MM.1S (cell line): ENCODE measurements at regions not wholly inside any gene's neighbourhood (a gene's known extent, or its start where the extent isn't known, plus 50 kb on each side); places are given as distances from the start of the nearest gene placed in this dataset.

Experiments used
- DNase-seq: peaks from one replicate; pipeline ENCODE4 v3.0.0-alpha.2; 2015
- H2AFZ ChIP-seq: fragments of 300-600 bp; sonication (generic); 2 replicates; pipeline ENCODE4 v1.6.0; 2016; ENCODE audit warnings: antibody characterized with exemption, low read length
- H3F3A ChIP-seq: fragments of 300-600 bp; sonication (generic); 2 replicates; pipeline ENCODE4 v1.6.1; 2016; ENCODE audit warnings: mild to moderate bottlenecking, antibody characterized with exemption, low read length, moderate library complexity, mixed read lengths; ENCODE audit not compliant: insufficient read depth
- H3K27ac ChIP-seq: fragments of 300-600 bp; sonication (generic); 2 replicates; pipeline ENCODE4 v1.5.1; 2016; ENCODE audit warnings: mild to moderate bottlenecking, low read length
- H3K27me3 ChIP-seq: fragments of 300-600 bp; sonication (generic); replicated peaks from 2 replicates; pipeline ENCODE4 v1.6.0; 2016; ENCODE audit warnings: low read length; ENCODE audit not compliant: insufficient read depth
- H3K36me3 ChIP-seq: fragments of 300-600 bp; sonication (generic); replicated peaks from 2 replicates; pipeline ENCODE4 v1.6.1; 2016; ENCODE audit warnings: mild to moderate bottlenecking, low read length, mixed read lengths; ENCODE audit not compliant: insufficient read depth
- H3K4me1 ChIP-seq: fragments of 300-600 bp; sonication (generic); 2 replicates; pipeline ENCODE4 v1.6.1; 2016; ENCODE audit warnings: low read length, mixed read lengths
- H3K4me2 ChIP-seq: fragments of 300-600 bp; sonication (generic); 2 replicates; pipeline ENCODE4 v1.6.0; 2016; ENCODE audit warnings: low read depth, low read length
- H3K4me3 ChIP-seq: fragments of 300-600 bp; sonication (generic); 2 replicates; pipeline ENCODE4 v1.5.1; 2016; ENCODE audit warnings: low read length, mixed read lengths
- H3K79me2 ChIP-seq: fragments of 300-600 bp; sonication (generic); 2 replicates; pipeline ENCODE4 v1.6.1; 2016; ENCODE audit warnings: mixed run types, low read length, mixed read lengths
- H3K9ac ChIP-seq: fragments of 300-600 bp; sonication (generic); 2 replicates; pipeline ENCODE4 v1.6.1; 2016; ENCODE audit warnings: low read length, mixed read lengths
- H3K9me2 ChIP-seq: fragments of 300-600 bp; sonication (generic); replicated peaks from 2 replicates; pipeline ENCODE4 v1.6.1; 2016; ENCODE audit warnings: mild to moderate bottlenecking, low read length, mixed read lengths; ENCODE audit not compliant: insufficient read depth
- H3K9me3 ChIP-seq: fragments of 300-600 bp; sonication (generic); replicated peaks from 2 replicates; pipeline ENCODE4 v1.6.1; 2016; ENCODE audit warnings: mild to moderate bottlenecking, low read length, mixed read lengths; ENCODE audit not compliant: insufficient read depth
- H4K20me1 ChIP-seq: fragments of 300-600 bp; sonication (generic); 2 replicates; pipeline ENCODE4 v1.6.1; 2016; ENCODE audit warnings: mild to moderate bottlenecking, low read length, moderate library complexity, mixed read lengths; ENCODE audit not compliant: insufficient read depth
- CTCF ChIP-seq: fragments of 300-600 bp; sonication (generic); IDR thresholded peaks from 2 replicates; pipeline ENCODE4 v1.5.1; 2016; ENCODE audit warnings: antibody characterized with exemption, low read length, mixed read lengths
- EZH2 ChIP-seq: fragments of 300-600 bp; sonication (generic); optimal IDR thresholded peaks from 2 replicates; pipeline ENCODE3; 2017; ENCODE audit warnings: low read depth, mild to moderate bottlenecking, antibody characterized with exemption, low read length, mixed read lengths
- EZH2phosphoT487 ChIP-seq: fragments of 300-600 bp; sonication (generic); IDR thresholded peaks from 2 replicates; pipeline ENCODE4 v1.6.1; 2018; ENCODE audit warnings: antibody characterized with exemption, low read length

- H3K27ac ChIP-seq = no peak overlapping the region
- H4K20me1 ChIP-seq = no peaks in the 10 kb centered on the region
- no peaks in the 10 kb centered on the region for H3K9me2 ChIP-seq
- H3K27me3 ChIP-seq = no peaks in the 10 kb centered on the region
- H3K36me3 ChIP-seq = no peaks in the 10 kb centered on the region
- H3K4me3 ChIP-seq = no peak overlapping the region
- H2AFZ ChIP-seq = no peak overlapping the region
- no peak for TF ChIP-seq CTCF
- no peak for TF ChIP-seq EZH2phosphoT487
- TF ChIP-seq EZH2 = no peak
- H3K79me2 ChIP-seq = no peaks in the 10 kb centered on the region
- H3K4me2 ChIP-seq = no peak overlapping the region
- H3K9ac ChIP-seq = no peak overlapping the region
- no peak for DNase-seq
- no peaks in the 10 kb centered on the region for H3K9me3 ChIP-seq
- H3F3A ChIP-seq = no peaks in the 10 kb centered on the region
- H3K4me1 ChIP-seq = no peaks in the 10 kb centered on the region
Observed at GRCh38 chr15:98541519-98541918, 106.8 kb upstream of the IGF1R start.

- Histone ChIP-seq H3K9ac (no peak overlapping the region), H3K4me2 (no peak overlapping the region), H3K9me3 (no peaks in the 10 kb centered on the region), H3K79me2 (no peaks in the 10 kb centered on the region), H3F3A (no peaks in the 10 kb centered on the region), H3K9me2 (no peaks in the 10 kb centered on the region), H3K36me3 (no peaks in the 10 kb centered on the region), H3K27ac (no peak overlapping the region), H2AFZ (no peak overlapping the region), H4K20me1 (no peaks in the 10 kb centered on the region), H3K4me3 (no peak overlapping the region), H3K27me3 (no peaks in the 10 kb centered on the region), H3K4me1 (no peaks in the 10 kb centered on the region)
- no peak for TF ChIP-seq EZH2phosphoT487
- TF ChIP-seq EZH2 = no peak
- TF ChIP-seq CTCF = no peak
- DNase-seq = no peak
Observed at GRCh38 chr15:98543237-98543636, 105.1 kb upstream of the IGF1R start.

GRCh38 chr15:98546329-98546728 lies 102.0 kb upstream of the IGF1R start:
- DNase-seq = no peak
- Histone ChIP-seq H3K9me3 (no peaks in the 10 kb centered on the region), H4K20me1 (no peaks in the 10 kb centered on the region), H3K4me2 (no peak overlapping the region), H2AFZ (no peak overlapping the region), H3K27me3 (no peaks in the 10 kb centered on the region), H3K9me2 (no peaks in the 10 kb centered on the region), H3K4me1 (no peaks in the 10 kb centered on the region), H3K36me3 (no peaks in the 10 kb centered on the region), H3K27ac (no peak overlapping the region), H3K79me2 (no peaks in the 10 kb centered on the region), H3K9ac (no peak overlapping the region), H3K4me3 (no peak overlapping the region), H3F3A (no peaks in the 10 kb centered on the region)
- TF ChIP-seq EZH2 (no peak), EZH2phosphoT487 (no peak), CTCF (no peak)
